Tibial artery (tissue), 4 donors: ENCODE measurements at regions not wholly inside any gene's neighbourhood (a gene's known extent, or its start where the extent isn't known, plus 50 kb on each side); places are given as distances from the start of the nearest gene placed in this dataset.
A peak's percentile ranks its signal among the peaks of the same experiment; 100 is the strongest.
"Not testable (repeated sequence)": the region's sequence is repeated elsewhere in the genome, so short reads cannot be mapped to it uniquely, and the experiment has no call there.

ENCODE experiments used
- DNase-seq, 2 donors: peaks; one replicate each; pipeline ENCODE4 v3.0.0-alpha.2; 2019
- H3K27ac ChIP-seq, 2 donors: fragments of 200-600 bp; sonication (generic) in 1 of 2; 1 replicate in 1 of 2; 2 replicates in 1 of 2; pipeline ENCODE4 v1.5.1; 2018 to 2019; ENCODE audit warnings: mild to moderate bottlenecking in 1 of 2
- H3K27me3 ChIP-seq, 2 donors: fragments of 200-600 bp; sonication (generic) in 1 of 2; one replicate each; pipeline versions ENCODE4 v1.5.1 to v1.6.0; 2016 to 2019
- H3K36me3 ChIP-seq, 3 donors: fragments of 200-600 bp; sonication (generic) in 2 of 3; one replicate each; pipeline ENCODE4 v1.5.1; 2016 to 2019; ENCODE audit warnings: mild to moderate bottlenecking in 2 of 3
- H3K4me1 ChIP-seq, 4 donors: fragments of 200-600 bp; sonication (generic) in 2 of 4; 1 replicate in 3 of 4; 2 replicates in 1 of 4; pipeline ENCODE4 v1.5.1; 2016 to 2019
- H3K4me3 ChIP-seq, 2 donors: fragments of 200-600 bp; sonication (generic) in 1 of 2; 1 replicate in 1 of 2; 2 replicates in 1 of 2; pipeline ENCODE4 v1.5.1; 2018 to 2019; ENCODE audit warnings: mild to moderate bottlenecking in 2 of 2
- H3K9me3 ChIP-seq, 3 donors: fragments of 200-600 bp; sonication (generic) in 1 of 3; one replicate each; pipeline ENCODE4 v1.5.1; 2016 to 2019
- intact Hi-C: fragments of 100-400 bp; cut with DNase I; formaldehyde crosslinking; loops from one replicate; pipeline ENCODE4 v1.15.0; 2023; ENCODE audit warnings: low total_unique reads
- TF ChIP-seq, protein P1 (sequence below), 2 experiments: fragments of 200-600 bp in 1 of 2; fragments of 450-650 bp in 1 of 2; IDR thresholded peaks; one replicate each; pipeline ENCODE4 v1.5.1; 2017 to 2019; ENCODE audit warnings: antibody characterized with exemption in 2 of 2, mild to moderate bottlenecking in 1 of 2, moderate library complexity in 1 of 2

DNA sequence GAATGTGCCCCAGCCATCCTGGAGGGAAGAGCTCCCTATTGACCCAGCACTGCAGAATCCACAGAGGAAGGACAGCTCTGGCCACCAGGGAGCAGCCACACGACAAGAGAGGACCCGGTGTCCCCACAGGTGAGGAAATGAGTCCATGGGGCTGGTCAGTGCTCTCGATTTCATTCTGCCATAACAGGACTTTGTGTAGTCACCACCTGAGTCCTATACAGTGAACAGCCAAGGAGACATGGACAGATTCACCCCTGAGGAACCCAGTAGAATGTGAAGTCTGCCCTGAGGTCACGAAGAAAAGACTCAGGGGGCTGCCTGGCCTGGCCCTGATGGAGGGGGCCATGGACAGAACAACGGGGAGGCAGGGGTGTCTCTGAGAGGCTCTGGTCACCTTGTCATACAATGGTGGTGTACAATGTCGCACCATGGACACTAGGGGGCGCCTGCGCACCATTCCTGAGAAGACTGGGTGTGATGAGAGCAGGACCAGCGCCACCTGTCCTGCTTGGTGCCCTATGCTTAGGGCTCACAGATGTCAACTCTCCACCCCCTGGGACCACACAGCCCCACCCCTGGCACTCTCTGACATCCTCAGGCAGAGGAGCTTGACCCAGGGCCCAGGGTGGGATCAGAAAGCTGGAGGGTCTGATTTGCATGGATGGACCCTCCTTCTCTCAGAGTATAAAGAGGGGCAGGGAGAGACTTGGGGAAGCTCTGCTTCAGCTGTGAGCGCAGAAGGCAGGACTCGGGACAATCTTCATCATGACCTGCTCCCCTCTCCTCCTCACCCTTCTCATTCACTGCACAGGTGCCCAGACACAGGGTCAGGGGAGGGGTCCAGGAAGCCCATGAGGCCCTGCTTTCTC is 77.4 kb downstream of the VPREB1 start:
- peak in 1 of 2 donors; percentile 46 for DNase-seq

DNA sequence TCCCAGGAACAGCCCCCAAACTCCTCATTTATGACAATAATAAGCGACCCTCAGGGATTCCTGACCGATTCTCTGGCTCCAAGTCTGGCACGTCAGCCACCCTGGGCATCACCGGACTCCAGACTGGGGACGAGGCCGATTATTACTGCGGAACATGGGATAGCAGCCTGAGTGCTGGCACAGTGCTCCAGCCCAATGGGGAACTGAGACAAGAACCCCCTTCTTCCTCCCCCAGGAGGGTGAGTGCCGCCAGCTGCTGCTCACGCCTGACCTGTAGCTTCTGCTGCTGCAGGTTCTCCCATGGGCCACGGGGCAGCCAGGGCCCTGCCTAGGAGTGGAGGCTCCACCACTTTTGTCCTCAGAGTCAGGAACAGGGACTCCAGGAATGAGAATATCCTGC is 78.2 kb downstream of the VPREB1 start:
- intact Hi-C loops = no loop called here
- Histone ChIP-seq H3K4me3 (no peak overlapping the region), H3K27ac (no peak overlapping the region), H3K4me1 (no peaks in the 10 kb centered on the region), H3K9me3 (no peaks in the 10 kb centered on the region), H3K36me3 (peaks cover 11 to 31% (median 19%) of the 10 kb centered on the region in 3 donors), H3K27me3 (peaks cover 0 to 4% of the 10 kb centered on the region in 2 donors)
- TF ChIP-seq, protein P1, sequence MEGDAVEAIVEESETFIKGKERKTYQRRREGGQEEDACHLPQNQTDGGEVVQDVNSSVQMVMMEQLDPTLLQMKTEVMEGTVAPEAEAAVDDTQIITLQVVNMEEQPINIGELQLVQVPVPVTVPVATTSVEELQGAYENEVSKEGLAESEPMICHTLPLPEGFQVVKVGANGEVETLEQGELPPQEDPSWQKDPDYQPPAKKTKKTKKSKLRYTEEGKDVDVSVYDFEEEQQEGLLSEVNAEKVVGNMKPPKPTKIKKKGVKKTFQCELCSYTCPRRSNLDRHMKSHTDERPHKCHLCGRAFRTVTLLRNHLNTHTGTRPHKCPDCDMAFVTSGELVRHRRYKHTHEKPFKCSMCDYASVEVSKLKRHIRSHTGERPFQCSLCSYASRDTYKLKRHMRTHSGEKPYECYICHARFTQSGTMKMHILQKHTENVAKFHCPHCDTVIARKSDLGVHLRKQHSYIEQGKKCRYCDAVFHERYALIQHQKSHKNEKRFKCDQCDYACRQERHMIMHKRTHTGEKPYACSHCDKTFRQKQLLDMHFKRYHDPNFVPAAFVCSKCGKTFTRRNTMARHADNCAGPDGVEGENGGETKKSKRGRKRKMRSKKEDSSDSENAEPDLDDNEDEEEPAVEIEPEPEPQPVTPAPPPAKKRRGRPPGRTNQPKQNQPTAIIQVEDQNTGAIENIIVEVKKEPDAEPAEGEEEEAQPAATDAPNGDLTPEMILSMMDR (IDR thresholded peaks at IDR 0.05) = no peak
- no peak for DNase-seq

More for the DNA sequence above, 77.4 kb downstream of the VPREB1 start:
- H3K27me3 ChIP-seq, H3K27ac ChIP-seq, H3K9me3 ChIP-seq, intact Hi-C loops, H3K4me1 ChIP-seq, H3K4me3 ChIP-seq: not testable (repeated sequence)
- peaks cover 13 to 39% (median 27%) of the 10 kb centered on the region in 3 donors for H3K36me3 ChIP-seq
- TF ChIP-seq, protein P1 (IDR thresholded peaks at IDR 0.05) = peak; percentile 46 to 74

DNA sequence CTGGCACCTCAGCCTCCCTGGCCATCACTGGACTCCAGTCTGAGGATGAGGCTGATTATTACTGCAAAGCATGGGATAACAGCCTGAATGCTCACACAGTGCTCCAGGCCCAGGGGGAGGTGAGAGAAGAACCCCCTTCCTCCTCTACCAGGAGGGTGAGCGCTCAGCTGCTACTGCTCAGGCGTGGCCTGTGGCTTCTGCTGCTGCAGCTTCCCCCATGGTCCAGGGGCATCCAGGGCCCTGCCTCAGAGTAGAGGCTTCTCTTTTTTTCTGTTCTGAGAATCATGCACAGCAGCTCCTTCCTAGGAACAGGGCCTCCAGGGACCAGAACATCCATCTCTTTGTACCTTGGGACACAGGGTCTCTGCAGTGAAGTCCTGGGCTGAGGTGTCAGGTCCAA is 83.1 kb downstream of the VPREB1 start:
- Histone ChIP-seq H3K4me1 (no peaks in the 10 kb centered on the region), H3K36me3 (no peaks in the 10 kb centered on the region), H3K9me3 (no peaks in the 10 kb centered on the region), H3K27ac (no peak overlapping the region), H3K4me3 (no peak overlapping the region), H3K27me3 (peaks cover 0 to 37% of the 10 kb centered on the region in 2 donors)
- no peak for DNase-seq
- intact Hi-C loops = no loop called here
- TF ChIP-seq, protein P1 (IDR thresholded peaks at IDR 0.05) = no peak

DNA sequence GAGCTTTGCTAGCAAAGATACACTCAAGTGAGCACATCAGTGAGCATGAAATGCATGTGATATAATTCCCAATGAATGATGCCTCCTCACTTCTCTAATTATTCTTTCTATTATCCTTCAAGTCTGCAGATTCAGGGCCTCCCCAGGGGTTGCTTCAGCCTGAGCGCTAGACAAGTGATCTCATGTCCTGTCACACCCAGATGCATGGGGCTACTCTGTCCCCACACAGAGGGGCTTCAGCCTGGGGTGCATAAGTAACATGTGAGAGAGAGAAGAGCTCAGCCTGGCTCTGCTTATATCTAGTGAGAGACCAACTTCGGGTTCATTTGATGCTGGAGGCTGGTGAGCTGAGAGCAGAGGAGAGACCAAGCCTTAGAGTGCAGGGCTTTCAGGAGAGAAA is 85.2 kb downstream of the VPREB1 start:
- Histone ChIP-seq H3K4me3 (no peak overlapping the region), H3K27me3 (peaks cover 0 to 37% of the 10 kb centered on the region in 2 donors), H3K9me3 (peaks cover 0 to 4% (median 0%) of the 10 kb centered on the region in 3 donors), H3K27ac (no peak overlapping the region), H3K36me3 (no peaks in the 10 kb centered on the region), H3K4me1 (no peaks in the 10 kb centered on the region)
- intact Hi-C loops = no loop called here
- no peak for DNase-seq
- TF ChIP-seq, protein P1 (IDR thresholded peaks at IDR 0.05) = no peak

DNA sequence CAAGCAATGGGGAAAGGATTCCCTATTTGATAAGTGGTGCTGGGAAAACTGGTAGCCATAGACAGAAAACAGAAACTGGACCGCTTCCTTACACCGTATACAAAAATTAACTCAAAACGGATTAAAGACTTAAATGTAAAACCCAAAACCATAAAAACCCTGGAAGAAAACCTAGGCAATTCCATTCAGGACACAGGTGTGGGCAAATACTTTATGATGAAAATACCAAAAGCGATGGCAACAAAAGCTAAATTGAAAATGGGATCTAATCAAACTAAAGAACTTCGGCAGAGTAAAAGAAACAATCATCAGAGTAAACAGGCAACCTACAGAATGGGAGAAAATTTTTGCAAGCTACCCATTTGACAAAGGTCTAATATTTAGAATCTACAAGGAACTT is 91.1 kb downstream of the VPREB1 start:
- H3K36me3 ChIP-seq, H3K27ac ChIP-seq, H3K27me3 ChIP-seq, H3K4me3 ChIP-seq, intact Hi-C loops, H3K4me1 ChIP-seq, DNase-seq: not testable (repeated sequence)
- H3K9me3 ChIP-seq = peaks cover 0 to 29% (median 0%) of the 10 kb centered on the region in 3 donors

DNA sequence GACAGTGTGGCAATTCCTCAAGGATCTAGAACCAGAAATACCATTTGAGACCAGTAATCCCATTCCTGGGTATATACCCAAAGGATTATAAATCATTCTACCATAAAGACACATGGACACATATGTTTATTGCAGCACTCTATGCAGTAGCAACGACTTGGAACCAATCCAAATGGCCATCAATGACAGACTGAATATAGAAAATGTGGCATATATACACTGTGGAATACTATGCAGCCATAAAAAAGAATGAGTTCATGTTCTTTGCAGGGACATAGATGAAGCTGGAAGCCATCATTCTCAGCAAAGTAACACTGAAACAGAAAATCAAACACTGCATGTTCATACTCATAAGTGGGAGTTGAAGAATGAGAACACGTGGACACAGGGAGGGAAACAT is 91.7 kb downstream of the VPREB1 start:
- H3K36me3 ChIP-seq, H3K27ac ChIP-seq, intact Hi-C loops, H3K27me3 ChIP-seq, H3K4me3 ChIP-seq, DNase-seq, H3K4me1 ChIP-seq: not testable (repeated sequence)
- peaks cover 0 to 29% (median 0%) of the 10 kb centered on the region in 3 donors for H3K9me3 ChIP-seq

DNA sequence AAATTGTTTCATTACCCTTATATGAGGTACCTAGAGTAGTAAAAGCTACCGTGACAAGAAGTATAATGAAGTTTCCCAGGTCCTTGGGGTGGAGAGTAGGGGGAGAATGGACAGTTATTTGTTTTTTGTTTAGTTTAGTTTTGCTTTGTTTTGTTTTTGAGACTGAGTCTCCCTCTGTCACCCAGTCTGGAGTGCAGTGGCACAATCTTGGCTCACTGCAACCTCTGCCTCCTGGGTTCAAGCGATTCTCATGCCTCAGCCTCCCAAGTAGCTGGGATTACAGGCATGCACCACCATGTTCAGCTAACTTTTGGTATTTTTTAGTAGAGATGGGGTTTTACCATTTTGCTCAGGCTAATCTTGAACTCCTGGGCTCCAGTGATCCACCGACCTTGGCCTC is 94.2 kb downstream of the VPREB1 start:
- H3K27ac ChIP-seq, H3K36me3 ChIP-seq, H3K4me1 ChIP-seq, H3K4me3 ChIP-seq, DNase-seq, intact Hi-C loops: not testable (repeated sequence)
- Histone ChIP-seq H3K9me3 (peaks cover 0 to 29% (median 0%) of the 10 kb centered on the region in 3 donors), H3K27me3 (peaks cover 0 to 13% of the 10 kb centered on the region in 2 donors)
